Nucleus accumbens (tissue), 56 donors: ENCODE measurements at regions not wholly inside any gene's neighbourhood (a gene's known extent, or its start where the extent isn't known, plus 50 kb on each side); places are given as distances from the start of the nearest gene placed in this dataset.

Source experiments
- DNase-seq, 56 donors: peaks; one replicate each; lab custom pipeline; 2025; lab: John Stamatoyannopoulos, UW

GRCh38 chr4:24121395-24122175, 231.7 kb upstream of the PPARGC1A start:
- peak in 16 of 56 donors; percentile 0 to 54 (median 26) for DNase-seq

GRCh38 chr4:24117975-24118374, 228.1 kb upstream of the PPARGC1A start:
- no peak for DNase-seq

- no peak for DNase-seq
Observed at GRCh38 chr4:24116107-24116506, 226.3 kb upstream of the PPARGC1A start.

- DNase-seq: no peak
Observed at GRCh38 chr4:24114919-24115500, 225.2 kb upstream of the PPARGC1A start.

GRCh38 chr4:24114444-24114843, 224.6 kb upstream of the PPARGC1A start:
- DNase-seq: no peak

GRCh38 chr4:24112466-24112865, 222.6 kb upstream of the PPARGC1A start:
- no peak for DNase-seq

GRCh38 chr4:24108567-24108966, 218.7 kb upstream of the PPARGC1A start:
- DNase-seq: no peak

- DNase-seq: no peak
Observed at GRCh38 chr4:24105327-24106038, 215.6 kb upstream of the PPARGC1A start.

- DNase-seq: no peak
Observed at GRCh38 chr4:24104158-24104565, 214.3 kb upstream of the PPARGC1A start.

GRCh38 chr4:24103434-24104157, 213.7 kb upstream of the PPARGC1A start:
- DNase-seq: no peak

GRCh38 chr4:24102621-24103020, 212.8 kb upstream of the PPARGC1A start:
- DNase-seq: peak in 2 of 56 donors; percentile 13 to 34

GRCh38 chr4:24096603-24097002, 206.8 kb upstream of the PPARGC1A start:
- DNase-seq: no peak

- no peak for DNase-seq
Observed at GRCh38 chr4:24094726-24095125, 204.9 kb upstream of the PPARGC1A start.

GRCh38 chr4:24093446-24093845, 203.6 kb upstream of the PPARGC1A start:
- no peak for DNase-seq

GRCh38 chr4:24091639-24092233, 201.9 kb upstream of the PPARGC1A start:
- DNase-seq: peak in 1 of 56 donors; percentile 6

- DNase-seq: no peak
Observed at GRCh38 chr4:24089851-24090534, 200.1 kb upstream of the PPARGC1A start.

- no peak for DNase-seq
Observed at GRCh38 chr4:24080871-24081270, 191.0 kb upstream of the PPARGC1A start.

GRCh38 chr4:24078347-24078962, 188.6 kb upstream of the PPARGC1A start:
- no peak for DNase-seq

GRCh38 chr4:24076811-24077210, 187.0 kb upstream of the PPARGC1A start:
- no peak for DNase-seq
